Keratinocyte (primary cell): ENCODE measurements at regions not wholly inside any gene's neighbourhood (a gene's known extent, or its start where the extent isn't known, plus 50 kb on each side); places are given as distances from the start of the nearest gene placed in this dataset.

Experiments
- EZH2 ChIP-seq: IDR thresholded peaks from one replicate; pipeline ENCODE4 v1.6.1; 2012; ENCODE audit warnings: inconsistent platforms, mild to moderate bottlenecking, low read length, moderate library complexity
- TF ChIP-seq, protein P1 (sequence below), 3 experiments: IDR thresholded peaks in 1 of 3; conservative IDR thresholded peaks in 1 of 3; optimal IDR thresholded peaks in 1 of 3; 2 replicates in 2 of 3; 3 replicates in 1 of 3; pipeline versions ENCODE3 to v1.5.1; 2011; ENCODE audit warnings: low read length in 3 of 3, mild to moderate bottlenecking in 3 of 3, moderate library complexity in 2 of 3, control low read depth in 1 of 3, inconsistent platforms in 1 of 3; ENCODE audit not compliant: insufficient read depth in 2 of 3; ENCODE audit errors: extremely low read depth in 1 of 3

DNA sequence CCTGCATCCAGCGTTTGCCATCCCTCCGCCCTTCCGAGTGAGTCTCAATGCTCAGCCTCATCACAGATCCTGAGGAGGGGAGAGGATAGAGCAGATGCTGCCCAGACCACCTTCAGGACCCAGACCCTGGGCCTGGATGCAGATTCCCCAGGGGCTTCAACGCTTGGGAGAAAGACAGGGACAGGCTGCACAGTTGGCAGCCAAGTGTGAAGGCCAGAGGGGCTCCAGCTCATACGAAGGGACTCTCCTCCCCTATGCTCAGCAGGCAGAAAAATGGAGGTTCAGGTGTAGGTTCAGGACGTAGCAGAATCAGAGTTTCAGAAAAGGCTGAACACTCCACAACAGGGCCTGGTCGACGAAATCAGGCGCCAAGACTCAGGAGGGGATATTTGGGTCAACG is 378.5 kb upstream of the IRX1 start:
- TF ChIP-seq, protein P1, sequence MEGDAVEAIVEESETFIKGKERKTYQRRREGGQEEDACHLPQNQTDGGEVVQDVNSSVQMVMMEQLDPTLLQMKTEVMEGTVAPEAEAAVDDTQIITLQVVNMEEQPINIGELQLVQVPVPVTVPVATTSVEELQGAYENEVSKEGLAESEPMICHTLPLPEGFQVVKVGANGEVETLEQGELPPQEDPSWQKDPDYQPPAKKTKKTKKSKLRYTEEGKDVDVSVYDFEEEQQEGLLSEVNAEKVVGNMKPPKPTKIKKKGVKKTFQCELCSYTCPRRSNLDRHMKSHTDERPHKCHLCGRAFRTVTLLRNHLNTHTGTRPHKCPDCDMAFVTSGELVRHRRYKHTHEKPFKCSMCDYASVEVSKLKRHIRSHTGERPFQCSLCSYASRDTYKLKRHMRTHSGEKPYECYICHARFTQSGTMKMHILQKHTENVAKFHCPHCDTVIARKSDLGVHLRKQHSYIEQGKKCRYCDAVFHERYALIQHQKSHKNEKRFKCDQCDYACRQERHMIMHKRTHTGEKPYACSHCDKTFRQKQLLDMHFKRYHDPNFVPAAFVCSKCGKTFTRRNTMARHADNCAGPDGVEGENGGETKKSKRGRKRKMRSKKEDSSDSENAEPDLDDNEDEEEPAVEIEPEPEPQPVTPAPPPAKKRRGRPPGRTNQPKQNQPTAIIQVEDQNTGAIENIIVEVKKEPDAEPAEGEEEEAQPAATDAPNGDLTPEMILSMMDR (optimal IDR thresholded peaks at IDR 0.05 in 1 of 3, IDR thresholded peaks at IDR 0.05 in 1 of 3, conservative IDR thresholded peaks at IDR 0.05 in 1 of 3; ENCODE audit: extremely low read depth in 1 of 3, insufficient read depth in 2 of 3, low read length in 3 of 3): no peak
- TF ChIP-seq EZH2: no peak
